ENCODE measurements at regions not wholly inside any gene's neighbourhood (a gene's known extent, or its start where the extent isn't known, plus 50 kb on each side); places are given as distances from the start of the nearest gene placed in this dataset.

DNA sequence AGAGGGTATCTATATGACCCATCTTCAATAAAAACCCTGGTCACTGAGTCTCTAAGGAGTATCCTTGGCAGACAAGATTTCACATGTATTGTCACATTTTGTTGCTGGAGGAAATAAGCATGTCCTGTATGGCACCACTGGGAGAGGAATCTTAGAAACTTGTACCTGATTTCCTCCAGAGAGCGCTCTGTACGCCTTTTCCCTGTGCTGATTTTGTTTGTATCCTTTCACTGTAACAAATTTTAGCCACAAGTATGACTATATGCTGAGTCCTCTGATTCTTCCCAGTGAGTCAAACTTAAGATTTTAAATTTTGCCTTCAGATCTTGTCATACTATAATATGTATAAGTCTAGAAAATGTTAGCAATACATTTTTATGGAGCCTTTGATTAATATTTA, 102.8 kb downstream of the ITIH6 start:
- no peaks in the 10 kb centered on the region for H3K9me3 ChIP-seq
- H3K27ac ChIP-seq = no peak overlapping the region
- intact Hi-C loops (cut with DNase I) = no loop called here
- no peaks in the 10 kb centered on the region for H3K4me1 ChIP-seq
- H3K4me3 ChIP-seq = no peak overlapping the region
- DNase-seq = peak in 1 of 4 donors; percentile 32
- H3K36me3 ChIP-seq = no peaks in the 10 kb centered on the region
- H3K27me3 ChIP-seq = no peaks in the 10 kb centered on the region
- no peak for TF ChIP-seq CTCF (IDR thresholded peaks at IDR 0.05)
- ATAC-seq = no peak

- H3K4me3 ChIP-seq = no peak overlapping the region
- no peak for TF ChIP-seq CTCF (IDR thresholded peaks at IDR 0.05)
- DNase-seq (no peak), ATAC-seq (no peak)
- intact Hi-C loops (cut with DNase I) = no loop called here
- no peaks in the 10 kb centered on the region for H3K9me3 ChIP-seq
- no peak overlapping the region for H3K27ac ChIP-seq
- H3K27me3 ChIP-seq = no peaks in the 10 kb centered on the region
- no peaks in the 10 kb centered on the region for H3K36me3 ChIP-seq
- no peaks in the 10 kb centered on the region for H3K4me1 ChIP-seq
Observed at GRCh38 chrX:54695816-54696487, 102.1 kb downstream of the ITIH6 start.
